Fibroblast of pulmonary artery (primary cell): ENCODE measurements at regions not wholly inside any gene's neighbourhood (a gene's known extent, or its start where the extent isn't known, plus 50 kb on each side); places are given as distances from the start of the nearest gene placed in this dataset.
"Not testable (repeated sequence)": the region's sequence is repeated elsewhere in the genome, so short reads cannot be mapped to it uniquely, and the experiment has no call there.

Experiments
- DNase-seq: peaks from one replicate; pipeline ENCODE4 v3.0.0-alpha.2; 2010; ENCODE audit warnings: low read depth
- H3K4me3 ChIP-seq: replicated peaks from 2 replicates; pipeline ENCODE4 v1.5.1; 2011; ENCODE audit warnings: low read depth, mild to moderate bottlenecking, control low read depth, low read length, moderate library complexity
- TF ChIP-seq, protein P1 (sequence below): IDR thresholded peaks from 2 replicates; pipeline ENCODE4 v1.5.1; 2011; ENCODE audit warnings: mild to moderate bottlenecking, control low read depth, low read length, inconsistent platforms; ENCODE audit errors: missing control alignments

DNA sequence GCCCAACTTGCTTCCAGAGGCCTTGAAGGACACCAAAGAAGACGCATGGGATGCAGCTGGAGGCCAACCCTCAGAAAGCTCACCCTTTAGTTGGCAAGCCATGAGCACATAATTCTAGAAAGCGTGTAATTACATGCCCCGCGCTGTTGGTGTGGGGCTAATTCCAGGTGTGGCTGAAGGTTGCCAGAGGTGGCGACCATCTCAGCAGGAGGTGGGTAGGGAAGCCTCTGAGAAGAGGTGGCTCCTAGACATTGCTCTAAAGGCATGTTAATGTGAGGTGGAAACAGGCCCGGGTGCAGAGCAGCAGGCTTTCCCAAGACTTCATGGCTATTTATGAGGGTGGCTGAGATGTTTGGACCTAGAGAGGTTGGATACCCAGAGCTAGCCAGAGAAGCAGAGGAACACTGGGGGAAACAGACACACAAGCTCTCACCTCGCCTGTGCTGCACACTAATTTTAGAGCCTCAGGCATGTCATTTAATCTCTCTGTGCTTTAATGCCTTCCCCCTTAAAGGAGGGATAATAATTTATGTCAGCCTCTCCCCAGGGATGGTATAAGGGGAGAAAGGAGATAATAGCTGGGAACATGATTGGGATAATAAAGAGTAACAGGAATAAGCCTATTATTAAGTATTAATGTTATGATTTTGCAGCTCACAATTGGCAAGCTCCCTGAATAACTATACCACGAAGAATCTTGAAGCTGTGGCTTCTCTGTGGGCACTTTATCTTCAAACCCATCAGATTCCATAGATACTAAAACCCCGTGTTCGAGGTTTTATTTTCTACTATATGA is 60.0 kb upstream of the HELT start:
- no peak for DNase-seq
- H3K4me3 ChIP-seq: no peak overlapping the region
- TF ChIP-seq, protein P1, sequence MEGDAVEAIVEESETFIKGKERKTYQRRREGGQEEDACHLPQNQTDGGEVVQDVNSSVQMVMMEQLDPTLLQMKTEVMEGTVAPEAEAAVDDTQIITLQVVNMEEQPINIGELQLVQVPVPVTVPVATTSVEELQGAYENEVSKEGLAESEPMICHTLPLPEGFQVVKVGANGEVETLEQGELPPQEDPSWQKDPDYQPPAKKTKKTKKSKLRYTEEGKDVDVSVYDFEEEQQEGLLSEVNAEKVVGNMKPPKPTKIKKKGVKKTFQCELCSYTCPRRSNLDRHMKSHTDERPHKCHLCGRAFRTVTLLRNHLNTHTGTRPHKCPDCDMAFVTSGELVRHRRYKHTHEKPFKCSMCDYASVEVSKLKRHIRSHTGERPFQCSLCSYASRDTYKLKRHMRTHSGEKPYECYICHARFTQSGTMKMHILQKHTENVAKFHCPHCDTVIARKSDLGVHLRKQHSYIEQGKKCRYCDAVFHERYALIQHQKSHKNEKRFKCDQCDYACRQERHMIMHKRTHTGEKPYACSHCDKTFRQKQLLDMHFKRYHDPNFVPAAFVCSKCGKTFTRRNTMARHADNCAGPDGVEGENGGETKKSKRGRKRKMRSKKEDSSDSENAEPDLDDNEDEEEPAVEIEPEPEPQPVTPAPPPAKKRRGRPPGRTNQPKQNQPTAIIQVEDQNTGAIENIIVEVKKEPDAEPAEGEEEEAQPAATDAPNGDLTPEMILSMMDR: no peak

DNA sequence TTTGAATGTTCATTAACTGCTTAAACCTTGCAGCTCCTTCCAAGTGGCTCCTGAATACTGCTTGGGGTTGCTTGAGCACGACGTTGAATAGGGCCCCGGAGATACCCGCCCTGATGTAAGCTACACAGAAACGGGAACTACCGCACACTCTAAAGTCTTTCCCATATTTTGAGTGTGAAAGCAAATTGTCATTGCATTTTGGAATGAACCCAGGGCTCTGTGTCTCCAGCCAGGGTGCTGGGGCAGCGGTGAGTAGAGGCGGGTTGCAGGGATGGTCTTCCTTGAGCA is 59.4 kb upstream of the HELT start:
- DNase-seq: no peak
- no peak overlapping the region for H3K4me3 ChIP-seq

DNA sequence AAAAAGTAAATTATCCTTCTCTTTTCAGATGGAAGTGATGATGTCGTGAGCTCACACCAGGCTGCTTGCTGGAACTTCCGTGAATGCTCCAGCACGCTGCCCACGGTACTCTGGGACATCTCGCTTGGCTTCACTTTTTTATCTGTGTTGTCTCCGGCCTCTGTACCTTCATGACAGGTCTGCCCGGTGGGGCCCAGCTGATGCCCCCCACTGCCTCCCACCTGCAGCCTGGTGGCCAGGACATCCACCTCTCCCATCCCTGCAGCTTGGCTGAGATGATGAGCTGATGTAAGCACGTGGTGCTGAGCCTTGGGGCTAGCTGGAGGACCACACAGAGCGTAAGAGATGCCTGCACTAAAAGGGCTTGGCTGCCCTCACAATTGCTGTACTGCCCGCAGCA is 59.0 kb upstream of the HELT start:
- TF ChIP-seq, protein P1: no peak
- H3K4me3 ChIP-seq: no peak overlapping the region
- DNase-seq: no peak

More for the DNA sequence above, 59.4 kb upstream of the HELT start:
- TF ChIP-seq, protein P1: no peak

DNA sequence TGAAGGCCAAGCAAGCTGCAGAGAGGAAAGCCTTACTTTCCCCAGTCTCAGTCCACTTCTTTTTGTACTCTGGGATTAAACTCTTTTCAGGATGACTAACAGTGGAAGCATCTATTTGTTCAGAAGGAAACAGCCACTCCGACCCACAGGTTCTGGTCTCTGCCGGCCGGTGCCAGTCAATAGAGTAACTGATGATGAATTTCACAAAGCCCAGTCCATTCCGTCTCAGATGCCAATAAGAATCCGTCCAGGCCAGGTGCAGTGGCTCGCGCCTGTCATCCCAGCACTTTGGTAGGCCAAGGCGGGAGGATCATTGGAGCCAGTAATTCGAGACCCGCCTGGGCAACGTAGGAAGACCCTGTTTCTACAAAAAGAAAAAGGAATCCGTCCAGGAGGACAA is 58.5 kb upstream of the HELT start:
- TF ChIP-seq, protein P1: no peak
- DNase-seq: no peak

DNA sequence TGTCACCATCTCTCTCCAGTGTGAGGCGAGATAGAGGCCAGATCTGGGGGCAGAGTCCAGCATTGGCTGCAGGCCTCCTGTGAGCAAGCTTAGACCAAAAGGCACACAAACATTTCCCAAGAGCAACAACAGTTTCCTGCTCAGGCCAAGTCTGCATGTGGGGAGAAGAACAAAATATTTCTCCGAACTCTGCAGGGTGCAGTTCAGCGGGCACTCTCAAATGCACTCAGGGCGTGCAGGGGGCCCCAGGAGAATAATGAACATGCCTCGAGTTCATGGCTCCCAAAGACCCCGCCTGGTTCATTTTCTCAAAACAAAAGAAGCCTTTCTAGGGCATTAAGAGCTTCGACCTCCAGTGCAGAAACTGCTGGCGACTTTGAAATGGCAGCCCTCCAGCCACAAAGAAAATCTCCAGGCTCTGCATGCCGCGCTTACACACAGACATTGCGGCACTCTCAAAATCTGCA is 57.8 kb upstream of the HELT start:
- H3K4me3 ChIP-seq: no peak overlapping the region
- peak; percentile 20 for DNase-seq
- TF ChIP-seq, protein P1: no peak

More for the DNA sequence above, 58.5 kb upstream of the HELT start:
- no peak overlapping the region for H3K4me3 ChIP-seq

DNA sequence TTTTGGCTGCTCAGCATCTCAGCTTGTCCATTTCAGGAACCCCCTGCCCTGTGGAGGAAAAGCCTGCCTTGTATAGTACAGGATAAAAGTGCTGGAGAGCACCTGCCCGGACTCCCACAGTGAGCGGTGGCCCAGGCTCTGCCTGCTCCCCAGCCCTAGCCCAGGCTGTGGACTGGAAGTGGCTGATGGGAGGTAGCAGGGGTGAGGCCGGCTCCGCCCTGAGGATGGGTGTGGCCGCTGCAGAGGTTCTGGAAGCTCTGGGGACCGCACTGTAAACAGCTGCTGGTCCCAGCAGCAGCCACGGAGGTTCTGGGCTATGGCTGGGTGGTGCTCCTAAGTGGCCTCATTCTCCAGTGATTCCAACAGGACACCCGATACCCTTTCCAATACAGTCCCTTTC is 56.6 kb upstream of the HELT start:
- H3K4me3 ChIP-seq: no peak overlapping the region
- TF ChIP-seq, protein P1: no peak
- no peak for DNase-seq

DNA sequence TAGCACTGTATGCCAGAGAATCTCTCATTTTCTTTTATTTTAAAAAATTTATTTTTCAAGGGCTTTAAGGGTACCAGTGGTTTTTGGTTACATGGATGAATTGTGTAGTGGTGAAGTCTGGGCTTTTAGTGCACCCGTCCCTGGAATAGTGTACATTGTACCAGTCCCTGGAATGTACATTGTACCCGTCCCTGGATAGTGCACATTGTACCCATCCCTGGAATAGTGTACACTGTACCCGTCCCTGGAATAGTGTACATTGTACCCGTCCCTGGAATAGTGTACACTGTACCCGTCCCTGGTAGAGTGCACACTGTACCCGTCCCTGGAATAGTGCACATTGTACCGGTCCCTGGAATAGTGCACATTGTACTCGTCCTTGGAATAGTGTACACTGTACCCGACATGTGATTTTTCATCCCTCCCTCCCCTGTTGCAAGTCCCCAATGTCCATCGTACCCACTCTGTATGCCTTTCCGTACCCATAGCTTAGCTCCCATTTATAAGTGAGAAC is 56.1 kb upstream of the HELT start:
- no peak for DNase-seq
- TF ChIP-seq, protein P1: no peak

DNA sequence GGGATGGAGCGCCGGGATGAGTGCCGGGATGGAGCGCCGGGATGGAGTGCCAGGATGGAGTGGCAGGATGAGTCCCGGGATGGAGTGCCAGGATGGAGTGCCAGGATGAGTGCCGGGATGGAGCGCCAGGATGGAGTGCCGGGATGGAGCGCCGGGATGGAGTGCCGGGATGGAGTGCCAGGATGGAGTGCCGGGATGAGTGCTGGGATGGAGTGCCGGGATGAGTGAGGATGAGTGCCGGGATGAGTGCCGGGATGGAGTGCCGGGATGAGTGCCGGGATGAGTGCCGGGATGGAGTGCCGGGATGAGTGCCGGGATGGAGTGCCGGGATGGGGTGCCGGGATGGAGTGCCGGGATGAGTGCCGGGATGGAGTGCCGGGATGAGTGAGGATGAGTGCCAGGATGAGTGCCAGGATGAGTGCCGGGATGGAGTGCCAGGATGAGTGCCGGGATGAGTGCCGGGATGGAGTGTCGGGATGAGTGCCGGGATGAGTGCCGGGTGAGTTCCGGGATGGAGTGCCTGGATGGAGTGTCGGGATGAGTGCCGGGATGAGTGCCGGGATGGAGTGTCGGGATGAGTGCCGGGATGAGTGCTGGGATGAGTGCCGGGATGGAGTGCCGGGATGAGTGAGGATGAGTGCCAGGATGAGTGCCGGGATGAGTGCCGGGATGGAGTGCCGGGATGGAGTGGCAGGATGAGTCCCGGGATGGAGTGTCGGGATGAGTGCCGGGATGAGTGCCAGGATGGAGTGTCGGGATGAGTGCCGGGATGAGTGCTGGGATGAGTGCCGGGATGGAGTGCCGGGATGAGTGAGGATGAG is 52.9 kb upstream of the HELT start:
- not testable (repeated sequence) for H3K4me3 ChIP-seq, DNase-seq

More for the DNA sequence above, 56.1 kb upstream of the HELT start:
- no peak overlapping the region for H3K4me3 ChIP-seq

DNA sequence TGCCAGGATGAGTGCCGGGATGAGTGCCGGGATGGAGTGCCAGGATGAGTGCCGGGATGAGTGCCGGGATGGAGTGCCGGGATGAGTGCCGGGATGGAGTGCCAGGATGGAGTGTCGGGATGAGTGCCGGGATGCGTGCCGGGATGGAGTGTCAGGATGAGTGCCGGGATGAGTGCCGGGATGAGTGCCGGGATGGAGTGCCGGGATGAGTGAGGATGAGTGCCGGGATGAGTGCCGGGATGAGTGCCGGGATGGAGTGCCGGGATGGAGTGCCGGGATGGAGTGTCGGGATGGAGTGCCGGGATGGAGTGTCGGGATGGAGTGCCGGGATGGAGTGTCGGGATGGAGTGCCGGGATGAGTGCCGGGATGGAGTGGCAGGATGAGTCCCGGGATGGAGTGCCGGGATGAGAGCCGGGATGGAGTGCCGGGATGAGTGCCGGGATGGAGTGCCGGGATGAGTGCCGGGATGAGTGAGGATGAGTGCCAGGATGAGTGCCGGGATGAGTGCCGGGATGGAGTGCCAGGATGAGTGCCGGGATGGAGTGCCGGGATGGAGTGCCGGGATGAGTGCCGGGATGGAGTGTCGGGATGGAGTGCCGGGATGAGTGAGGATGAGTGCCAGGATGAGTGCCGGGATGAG is 52.1 kb upstream of the HELT start:
- not testable (repeated sequence) for DNase-seq

More for the DNA sequence above, 52.1 kb upstream of the HELT start:
- H3K4me3 ChIP-seq: not testable (repeated sequence)
